Liver (tissue), 3 donors: ENCODE measurements at regions not wholly inside any gene's neighbourhood (a gene's known extent, or its start where the extent isn't known, plus 50 kb on each side); places are given as distances from the start of the nearest gene placed in this dataset.

Experiments
- ATF3 ChIP-seq: IDR thresholded peaks from 2 replicates; pipeline ENCODE4 v1.6.1; 2016; ENCODE audit warnings: antibody characterized with exemption
- CTCF ChIP-seq: fragments of 150-350 bp; IDR thresholded peaks from 2 replicates; pipeline ENCODE4 v1.5.1; 2017; ENCODE audit warnings: improper control_type of control experiment, low read depth, low read length; ENCODE audit not compliant: missing input control
- FOXA2 ChIP-seq: IDR thresholded peaks from 2 replicates; pipeline ENCODE4 v1.6.1; 2016; ENCODE audit warnings: antibody characterized with exemption
- MAX ChIP-seq: IDR thresholded peaks from 2 replicates; pipeline ENCODE4 v1.6.1; 2016; ENCODE audit warnings: antibody characterized with exemption
- donor health status: healthy.
- donor health status: healthy.

GRCh38 chr3:159146392-159146791 is 344.5 kb downstream of the MFSD1 start:
- TF ChIP-seq CTCF (no peak), ATF3 (no peak), FOXA2 (no peak), MAX (no peak)
